ENCODE measurements at regions not wholly inside any gene's neighbourhood (a gene's known extent, or its start where the extent isn't known, plus 50 kb on each side); places are given as distances from the start of the nearest gene placed in this dataset.

DNA sequence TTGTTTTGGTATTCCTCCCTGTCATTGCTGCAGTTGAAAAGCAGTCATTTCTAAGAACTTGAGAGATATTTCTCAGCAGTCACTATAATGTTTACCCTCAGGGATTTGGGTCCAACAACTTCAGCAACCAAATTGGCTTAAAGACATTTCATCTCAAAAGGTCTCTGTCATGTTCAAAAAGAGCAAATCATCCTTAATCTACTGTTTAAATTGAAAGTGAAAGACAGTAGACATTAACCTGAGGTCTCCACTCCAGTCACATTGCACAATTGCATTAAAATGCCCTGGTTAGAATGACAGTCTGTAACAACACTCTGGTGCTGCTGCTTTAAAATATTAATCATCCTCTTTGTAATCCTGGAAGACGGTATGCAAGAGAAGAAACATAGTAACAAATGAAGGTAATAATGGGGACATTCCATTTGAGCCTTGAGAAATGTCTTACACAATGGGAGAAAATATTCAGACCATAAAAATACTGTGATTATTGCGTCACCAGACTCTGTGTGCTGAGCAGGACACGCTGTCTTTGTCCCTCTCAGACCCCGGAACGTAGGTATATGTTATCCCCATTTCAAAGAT, 90.2 kb upstream of the UNC5C start:
- Histone ChIP-seq H4K20me1 (ENCODE audit: insufficient read depth) (no peaks in the 10 kb centered on the region), H3K4me1 (ENCODE audit: control insufficient read depth in 1 of 2, insufficient read depth in 2 of 2, low read length in 2 of 2) (no peaks in the 10 kb centered on the region), H3K79me2 (ENCODE audit: insufficient read depth, low read length) (no peaks in the 10 kb centered on the region), H3K4me2 (ENCODE audit: low read length) (no peak overlapping the region), H3K9me3 (ENCODE audit: control insufficient read depth in 1 of 2, insufficient read depth in 1 of 2, low read depth in 1 of 2, low read length in 2 of 2) (no peaks in the 10 kb centered on the region), H3K27ac (ENCODE audit: low read depth, low read length) (no peak overlapping the region), H3K27me3 (ENCODE audit: insufficient read depth, low read length) (no peaks in the 10 kb centered on the region), H3K9ac (ENCODE audit: low read length) (no peak overlapping the region), H2AFZ (ENCODE audit: low read depth, low read length, poor library complexity, severe bottlenecking) (no peak overlapping the region), H3K9me2 (ENCODE audit: insufficient read depth) (no peaks in the 10 kb centered on the region), H3K4me3 (replicated peaks in 1 of 2; ENCODE audit: low read depth in 1 of 2, low read length in 2 of 2) (no peak overlapping the region), H3K36me3 (ENCODE audit: control insufficient read depth in 1 of 2, insufficient read depth in 2 of 2, low read length in 2 of 2) (no peaks in the 10 kb centered on the region)
- ChIA-PET RAD21 (ENCODE audit: low non-redundant PET in 1 of 2, low total read pairs in 2 of 2, uncharacterized antibody in 2 of 2, unreplicated experiment in 2 of 2) (no interaction called here), CTCF (no interaction called here), POLR2A (no interaction called here)
- ATAC-seq (no peak), DNase-seq (ENCODE audit: low read depth, low spot score) (no peak)
- intact Hi-C loops (cut with micrococcal nuclease): no loop called here
- TF ChIP-seq POLR2A (IDR thresholded peaks at IDR 0.05; ENCODE audit: borderline replicate concordance, extremely low read depth, insufficient read depth, insufficient read length): no peak
- TF ChIP-seq ELF1 (IDR thresholded peaks at IDR 0.05; ENCODE audit: borderline replicate concordance, low read depth): no peak
- no TSS peak for BruUV-seq (replicated peaks)

DNA sequence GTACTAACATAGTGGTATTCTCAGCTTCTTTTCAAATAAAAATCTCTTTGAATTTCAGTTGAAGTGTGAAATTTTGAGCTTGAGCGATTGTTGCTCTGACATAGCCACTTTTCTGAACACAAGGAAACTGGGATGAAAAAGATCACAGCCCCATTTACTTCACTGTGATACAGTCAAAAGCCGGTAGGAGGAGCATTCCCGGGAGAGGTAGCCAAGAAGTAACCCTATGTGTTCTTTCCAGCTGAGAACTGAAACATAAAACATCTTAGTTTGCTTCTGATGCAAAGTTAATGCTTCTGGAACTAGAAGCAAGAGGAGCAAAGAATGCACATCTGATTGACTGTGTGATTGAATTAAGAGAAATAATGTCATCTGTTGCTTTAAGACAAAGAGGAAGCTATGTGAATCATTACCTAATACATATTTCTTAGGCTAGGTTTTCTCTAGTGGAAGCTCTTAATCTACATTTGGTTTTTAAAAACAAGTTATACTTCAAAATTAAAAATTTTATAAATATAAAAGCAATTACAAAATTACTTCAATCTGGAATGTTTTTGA, 88.3 kb upstream of the UNC5C start:
- TF ChIP-seq EZH2 (IDR thresholded peaks at IDR 0.05): no peak
- no peak for TF ChIP-seq POLR2AphosphoS5 (IDR thresholded peaks at IDR 0.05; ENCODE audit: low read depth, low read length)
- TF ChIP-seq, protein P1, sequence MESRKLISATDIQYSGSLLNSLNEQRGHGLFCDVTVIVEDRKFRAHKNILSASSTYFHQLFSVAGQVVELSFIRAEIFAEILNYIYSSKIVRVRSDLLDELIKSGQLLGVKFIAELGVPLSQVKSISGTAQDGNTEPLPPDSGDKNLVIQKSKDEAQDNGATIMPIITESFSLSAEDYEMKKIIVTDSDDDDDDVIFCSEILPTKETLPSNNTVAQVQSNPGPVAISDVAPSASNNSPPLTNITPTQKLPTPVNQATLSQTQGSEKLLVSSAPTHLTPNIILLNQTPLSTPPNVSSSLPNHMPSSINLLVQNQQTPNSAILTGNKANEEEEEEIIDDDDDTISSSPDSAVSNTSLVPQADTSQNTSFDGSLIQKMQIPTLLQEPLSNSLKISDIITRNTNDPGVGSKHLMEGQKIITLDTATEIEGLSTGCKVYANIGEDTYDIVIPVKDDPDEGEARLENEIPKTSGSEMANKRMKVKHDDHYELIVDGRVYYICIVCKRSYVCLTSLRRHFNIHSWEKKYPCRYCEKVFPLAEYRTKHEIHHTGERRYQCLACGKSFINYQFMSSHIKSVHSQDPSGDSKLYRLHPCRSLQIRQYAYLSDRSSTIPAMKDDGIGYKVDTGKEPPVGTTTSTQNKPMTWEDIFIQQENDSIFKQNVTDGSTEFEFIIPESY (IDR thresholded peaks at IDR 0.05; ENCODE audit: extremely low read depth, insufficient replicate concordance, low read length): no peak
- TF ChIP-seq, protein P2, sequence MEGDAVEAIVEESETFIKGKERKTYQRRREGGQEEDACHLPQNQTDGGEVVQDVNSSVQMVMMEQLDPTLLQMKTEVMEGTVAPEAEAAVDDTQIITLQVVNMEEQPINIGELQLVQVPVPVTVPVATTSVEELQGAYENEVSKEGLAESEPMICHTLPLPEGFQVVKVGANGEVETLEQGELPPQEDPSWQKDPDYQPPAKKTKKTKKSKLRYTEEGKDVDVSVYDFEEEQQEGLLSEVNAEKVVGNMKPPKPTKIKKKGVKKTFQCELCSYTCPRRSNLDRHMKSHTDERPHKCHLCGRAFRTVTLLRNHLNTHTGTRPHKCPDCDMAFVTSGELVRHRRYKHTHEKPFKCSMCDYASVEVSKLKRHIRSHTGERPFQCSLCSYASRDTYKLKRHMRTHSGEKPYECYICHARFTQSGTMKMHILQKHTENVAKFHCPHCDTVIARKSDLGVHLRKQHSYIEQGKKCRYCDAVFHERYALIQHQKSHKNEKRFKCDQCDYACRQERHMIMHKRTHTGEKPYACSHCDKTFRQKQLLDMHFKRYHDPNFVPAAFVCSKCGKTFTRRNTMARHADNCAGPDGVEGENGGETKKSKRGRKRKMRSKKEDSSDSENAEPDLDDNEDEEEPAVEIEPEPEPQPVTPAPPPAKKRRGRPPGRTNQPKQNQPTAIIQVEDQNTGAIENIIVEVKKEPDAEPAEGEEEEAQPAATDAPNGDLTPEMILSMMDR (IDR thresholded peaks at IDR 0.05 in 2 of 3, conservative IDR thresholded peaks at IDR 0.05 in 1 of 3; ENCODE audit: borderline replicate concordance in 1 of 3, insufficient read depth in 1 of 3, low read depth in 2 of 3, low read length in 2 of 3): peak in 2 of 3 experiments; percentile 34 to 41; a peak in 4 of 6 replicates
- TF ChIP-seq, protein P3, sequence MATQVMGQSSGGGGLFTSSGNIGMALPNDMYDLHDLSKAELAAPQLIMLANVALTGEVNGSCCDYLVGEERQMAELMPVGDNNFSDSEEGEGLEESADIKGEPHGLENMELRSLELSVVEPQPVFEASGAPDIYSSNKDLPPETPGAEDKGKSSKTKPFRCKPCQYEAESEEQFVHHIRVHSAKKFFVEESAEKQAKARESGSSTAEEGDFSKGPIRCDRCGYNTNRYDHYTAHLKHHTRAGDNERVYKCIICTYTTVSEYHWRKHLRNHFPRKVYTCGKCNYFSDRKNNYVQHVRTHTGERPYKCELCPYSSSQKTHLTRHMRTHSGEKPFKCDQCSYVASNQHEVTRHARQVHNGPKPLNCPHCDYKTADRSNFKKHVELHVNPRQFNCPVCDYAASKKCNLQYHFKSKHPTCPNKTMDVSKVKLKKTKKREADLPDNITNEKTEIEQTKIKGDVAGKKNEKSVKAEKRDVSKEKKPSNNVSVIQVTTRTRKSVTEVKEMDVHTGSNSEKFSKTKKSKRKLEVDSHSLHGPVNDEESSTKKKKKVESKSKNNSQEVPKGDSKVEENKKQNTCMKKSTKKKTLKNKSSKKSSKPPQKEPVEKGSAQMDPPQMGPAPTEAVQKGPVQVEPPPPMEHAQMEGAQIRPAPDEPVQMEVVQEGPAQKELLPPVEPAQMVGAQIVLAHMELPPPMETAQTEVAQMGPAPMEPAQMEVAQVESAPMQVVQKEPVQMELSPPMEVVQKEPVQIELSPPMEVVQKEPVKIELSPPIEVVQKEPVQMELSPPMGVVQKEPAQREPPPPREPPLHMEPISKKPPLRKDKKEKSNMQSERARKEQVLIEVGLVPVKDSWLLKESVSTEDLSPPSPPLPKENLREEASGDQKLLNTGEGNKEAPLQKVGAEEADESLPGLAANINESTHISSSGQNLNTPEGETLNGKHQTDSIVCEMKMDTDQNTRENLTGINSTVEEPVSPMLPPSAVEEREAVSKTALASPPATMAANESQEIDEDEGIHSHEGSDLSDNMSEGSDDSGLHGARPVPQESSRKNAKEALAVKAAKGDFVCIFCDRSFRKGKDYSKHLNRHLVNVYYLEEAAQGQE (IDR thresholded peaks at IDR 0.05; ENCODE audit: low read depth): no peak
- no peak for TF ChIP-seq FOSL1 (IDR thresholded peaks at IDR 0.05; ENCODE audit: low read depth)
- no peak for TF ChIP-seq RAD21 (IDR thresholded peaks at IDR 0.05; ENCODE audit: low read depth)
- H3K9ac ChIP-seq (ENCODE audit: low read length): no peak overlapping the region
- no peak overlapping the region for H3K27ac ChIP-seq (ENCODE audit: low read depth, low read length)
- CTCF ChIA-PET: no interaction called here
- intact Hi-C loops (cut with micrococcal nuclease): no loop called here
- POLR2A ChIA-PET: no interaction called here
- RAD21 ChIA-PET (ENCODE audit: low non-redundant PET in 1 of 2, low total read pairs in 2 of 2, uncharacterized antibody in 2 of 2, unreplicated experiment in 2 of 2): no interaction called here
- BruUV-seq (replicated peaks): no TSS peak
- peak overlapping the region; percentile 44 for H2AFZ ChIP-seq (ENCODE audit: low read depth, low read length, poor library complexity, severe bottlenecking)
- no peaks in the 10 kb centered on the region for H3K36me3 ChIP-seq (ENCODE audit: control insufficient read depth in 1 of 2, insufficient read depth in 2 of 2, low read length in 2 of 2)
- H3K4me2 ChIP-seq (ENCODE audit: low read length): 0 out of 2 replicates have a peak overlapping the region, but pooled peaks have one; percentile 11
- H3K4me3 ChIP-seq (replicated peaks in 1 of 2; ENCODE audit: low read depth in 1 of 2, low read length in 2 of 2): no peak overlapping the region
- H3K79me2 ChIP-seq (ENCODE audit: insufficient read depth, low read length): no peaks in the 10 kb centered on the region
- no peaks in the 10 kb centered on the region for H4K20me1 ChIP-seq (ENCODE audit: insufficient read depth)
- H3K4me1 ChIP-seq (ENCODE audit: control insufficient read depth in 1 of 2, insufficient read depth in 2 of 2, low read length in 2 of 2): no peaks in the 10 kb centered on the region
- no peaks in the 10 kb centered on the region for H3K9me2 ChIP-seq (ENCODE audit: insufficient read depth)
- DNase-seq (ENCODE audit: low read depth, low spot score): no peak
- no peaks in the 10 kb centered on the region for H3K27me3 ChIP-seq (ENCODE audit: insufficient read depth, low read length)
- peak; percentile 66 for ATAC-seq
- H3K9me3 ChIP-seq (ENCODE audit: control insufficient read depth in 1 of 2, insufficient read depth in 1 of 2, low read depth in 1 of 2, low read length in 2 of 2): no peaks in the 10 kb centered on the region
